ENCODE measurements at regions not wholly inside any gene's neighbourhood (a gene's known extent, or its start where the extent isn't known, plus 50 kb on each side); places are given as distances from the start of the nearest gene placed in this dataset.

DNA sequence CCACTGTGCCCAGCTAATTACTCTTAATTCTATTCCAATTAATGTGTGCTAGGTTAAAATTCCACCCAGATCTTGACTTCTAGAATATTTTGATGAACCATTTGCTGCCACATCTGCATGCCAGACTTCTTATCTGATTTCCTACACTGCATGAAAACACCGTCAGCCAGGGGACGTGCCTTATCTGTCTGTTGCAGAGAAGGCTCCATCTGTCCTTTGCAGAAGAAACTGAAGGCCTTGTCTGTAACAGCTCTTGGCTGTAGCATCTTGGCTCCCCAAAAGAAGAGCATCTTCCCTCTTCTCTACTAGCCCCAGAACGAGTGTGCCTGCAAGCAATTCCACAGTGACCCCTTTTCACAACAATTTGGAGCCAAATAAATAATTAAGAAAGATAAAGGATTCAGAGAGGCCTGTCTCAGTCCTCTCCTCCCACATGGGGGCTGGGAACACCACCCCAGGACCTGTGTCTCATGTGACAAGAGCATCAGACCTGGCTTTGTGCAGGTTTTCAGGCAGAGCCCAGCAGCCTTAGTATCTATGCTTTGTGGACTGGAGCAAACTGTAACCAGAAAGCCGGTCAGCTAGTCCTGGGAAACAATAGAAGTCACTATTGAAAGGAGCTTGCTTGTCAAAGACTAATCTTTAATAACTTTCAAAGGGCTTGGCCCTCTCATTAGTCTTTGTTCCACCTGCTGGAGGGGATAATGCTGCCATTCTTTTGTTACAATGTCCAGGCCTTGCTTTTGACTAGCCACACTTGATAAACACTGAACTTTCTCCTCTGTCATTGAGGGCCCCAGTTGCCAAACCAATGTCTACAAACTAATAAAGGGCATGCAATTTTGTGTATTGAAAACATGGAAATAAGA, 84.0 kb upstream of the NEUROD1 start:
- Histone ChIP-seq H3K27ac (ENCODE audit: low read depth in 2 of 2, low read length in 1 of 2) (peak overlapping the region in 1 of 2 experiments; percentile 82; a peak in 2 of 4 replicates), H3K36me3 (replicated peaks in 1 of 2; ENCODE audit: control insufficient read depth in 1 of 2, insufficient read depth in 2 of 2, low read length in 1 of 2) (no peaks in the 10 kb centered on the region), H3K9ac (no peak overlapping the region), H3K4me2 (no peak overlapping the region), H3K9me3 (no peaks in the 10 kb centered on the region), H3F3A (replicated peaks; ENCODE audit: insufficient read depth) (no peaks in the 10 kb centered on the region), H3K4me1 (ENCODE audit: control insufficient read depth in 1 of 2, insufficient read depth in 2 of 2, low read depth in 1 of 2, low read length in 1 of 2) (peaks cover 0 to 9% of the 10 kb centered on the region in 2 experiments; a peak in 1 of 4 replicates), H4K20me1 (ENCODE audit: insufficient read depth) (no peaks in the 10 kb centered on the region), H2AFZ (ENCODE audit: low read depth) (no peak overlapping the region), H3K4me3 (ENCODE audit: low read depth in 2 of 2, low read length in 1 of 2) (no peak overlapping the region), H3K79me2 (ENCODE audit: insufficient read depth) (no peaks in the 10 kb centered on the region), H3K9me2 (no peaks in the 10 kb centered on the region), H3K27me3 (ENCODE audit: insufficient read depth) (no peaks in the 10 kb centered on the region)
- peak; percentile 36 for DNase-seq
- WGBS (ENCODE audit: low lambda C conversion rate), result 85% methylated on average over 4 of the region's 4 CpGs
- CTCF ChIA-PET, result interaction anchor here (0.8 kb wide), 1 partner anchor 15 kb away, joined by 3 read pairs; no protein-coding TSS in a partner anchor
- POLR2A ChIA-PET, result no interaction called here
- peak; percentile 93 for TF ChIP-seq GATA2 (CRISPR knock-in tag; IDR thresholded peaks at IDR 0.05)
- TF ChIP-seq, protein P1, sequence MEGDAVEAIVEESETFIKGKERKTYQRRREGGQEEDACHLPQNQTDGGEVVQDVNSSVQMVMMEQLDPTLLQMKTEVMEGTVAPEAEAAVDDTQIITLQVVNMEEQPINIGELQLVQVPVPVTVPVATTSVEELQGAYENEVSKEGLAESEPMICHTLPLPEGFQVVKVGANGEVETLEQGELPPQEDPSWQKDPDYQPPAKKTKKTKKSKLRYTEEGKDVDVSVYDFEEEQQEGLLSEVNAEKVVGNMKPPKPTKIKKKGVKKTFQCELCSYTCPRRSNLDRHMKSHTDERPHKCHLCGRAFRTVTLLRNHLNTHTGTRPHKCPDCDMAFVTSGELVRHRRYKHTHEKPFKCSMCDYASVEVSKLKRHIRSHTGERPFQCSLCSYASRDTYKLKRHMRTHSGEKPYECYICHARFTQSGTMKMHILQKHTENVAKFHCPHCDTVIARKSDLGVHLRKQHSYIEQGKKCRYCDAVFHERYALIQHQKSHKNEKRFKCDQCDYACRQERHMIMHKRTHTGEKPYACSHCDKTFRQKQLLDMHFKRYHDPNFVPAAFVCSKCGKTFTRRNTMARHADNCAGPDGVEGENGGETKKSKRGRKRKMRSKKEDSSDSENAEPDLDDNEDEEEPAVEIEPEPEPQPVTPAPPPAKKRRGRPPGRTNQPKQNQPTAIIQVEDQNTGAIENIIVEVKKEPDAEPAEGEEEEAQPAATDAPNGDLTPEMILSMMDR (IDR thresholded peaks at IDR 0.05), result no peak
- TF ChIP-seq RCOR1 (IDR thresholded peaks at IDR 0.05; ENCODE audit: low read length), result peak; percentile 71
- no peak for TF ChIP-seq FOXJ3 (CRISPR knock-in tag; IDR thresholded peaks at IDR 0.05)
- TF ChIP-seq EZH2phosphoT487 (IDR thresholded peaks at IDR 0.05; ENCODE audit: borderline replicate concordance, low read depth), result no peak
- peak; percentile 72 for TF ChIP-seq CHD2 (IDR thresholded peaks at IDR 0.05; ENCODE audit: low read length, partially characterized antibody)

DNA sequence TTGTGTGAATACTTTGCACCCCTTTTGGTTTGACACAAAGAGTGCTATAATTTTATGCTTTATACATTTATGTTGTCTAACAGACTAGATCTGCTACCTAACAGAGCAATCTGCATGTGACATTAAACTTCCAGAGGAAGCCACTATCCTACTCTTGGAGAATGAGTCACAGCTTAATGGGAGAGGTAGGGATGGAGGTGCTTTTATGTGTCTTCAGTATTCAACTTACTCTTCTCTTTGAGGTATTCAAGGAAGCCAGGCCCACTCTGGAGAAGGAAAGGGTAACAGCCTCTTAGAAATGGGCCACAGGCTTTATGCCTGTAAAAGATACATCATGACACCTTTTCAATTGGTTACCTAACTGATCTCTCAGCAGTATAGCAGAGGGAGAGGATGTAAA, 85.8 kb upstream of the NEUROD1 start:
- Histone ChIP-seq H2AFZ (ENCODE audit: low read depth) (no peak overlapping the region), H3K9me2 (no peaks in the 10 kb centered on the region), H3K79me2 (ENCODE audit: insufficient read depth) (no peaks in the 10 kb centered on the region), H3K27ac (ENCODE audit: low read depth in 2 of 2, low read length in 1 of 2) (no peak overlapping the region), H3K9ac (no peak overlapping the region), H3K4me1 (ENCODE audit: control insufficient read depth in 1 of 2, insufficient read depth in 2 of 2, low read depth in 1 of 2, low read length in 1 of 2) (peaks cover 0 to 9% of the 10 kb centered on the region in 2 experiments; a peak in 1 of 4 replicates), H4K20me1 (ENCODE audit: insufficient read depth) (no peaks in the 10 kb centered on the region), H3F3A (replicated peaks; ENCODE audit: insufficient read depth) (no peaks in the 10 kb centered on the region), H3K9me3 (no peaks in the 10 kb centered on the region), H3K27me3 (ENCODE audit: insufficient read depth) (no peaks in the 10 kb centered on the region), H3K4me2 (no peak overlapping the region), H3K4me3 (ENCODE audit: low read depth in 2 of 2, low read length in 1 of 2) (no peak overlapping the region), H3K36me3 (replicated peaks in 1 of 2; ENCODE audit: control insufficient read depth in 1 of 2, insufficient read depth in 2 of 2, low read length in 1 of 2) (no peaks in the 10 kb centered on the region)
- DNase-seq, result no peak
- ChIA-PET POLR2A (no interaction called here), CTCF (no interaction called here)
- no peak for TF ChIP-seq EP300 (IDR thresholded peaks at IDR 0.05; ENCODE audit: borderline replicate concordance in 1 of 2, low read depth in 1 of 2, low read length in 1 of 2)
- no peak for TF ChIP-seq IRF3 (IDR thresholded peaks at IDR 0.05; ENCODE audit: low read depth, low read length)
- no peak for TF ChIP-seq TCF12 (IDR thresholded peaks at IDR 0.05)
- no peak for TF ChIP-seq EZH2phosphoT487 (IDR thresholded peaks at IDR 0.05; ENCODE audit: borderline replicate concordance, low read depth)
- TF ChIP-seq, protein P2, sequence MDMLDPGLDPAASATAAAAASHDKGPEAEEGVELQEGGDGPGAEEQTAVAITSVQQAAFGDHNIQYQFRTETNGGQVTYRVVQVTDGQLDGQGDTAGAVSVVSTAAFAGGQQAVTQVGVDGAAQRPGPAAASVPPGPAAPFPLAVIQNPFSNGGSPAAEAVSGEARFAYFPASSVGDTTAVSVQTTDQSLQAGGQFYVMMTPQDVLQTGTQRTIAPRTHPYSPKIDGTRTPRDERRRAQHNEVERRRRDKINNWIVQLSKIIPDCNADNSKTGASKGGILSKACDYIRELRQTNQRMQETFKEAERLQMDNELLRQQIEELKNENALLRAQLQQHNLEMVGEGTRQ (IDR thresholded peaks at IDR 0.05; ENCODE audit: borderline replicate concordance, low read depth, low read length), result no peak
- TF ChIP-seq RFX5 (IDR thresholded peaks at IDR 0.05; ENCODE audit: low read length), result no peak
- TF ChIP-seq REST (IDR thresholded peaks at IDR 0.05; ENCODE audit: low read depth, low read length), result no peak
- TF ChIP-seq ELF1 (IDR thresholded peaks at IDR 0.05), result no peak
- no peak for TF ChIP-seq GABPA (IDR thresholded peaks at IDR 0.05; ENCODE audit: low read depth)
- TF ChIP-seq CHD2 (IDR thresholded peaks at IDR 0.05; ENCODE audit: low read length, partially characterized antibody), result no peak
- no peak for TF ChIP-seq SMC3 (IDR thresholded peaks at IDR 0.05; ENCODE audit: low read depth, low read length)
- TF ChIP-seq GATA2 (CRISPR knock-in tag; IDR thresholded peaks at IDR 0.05), result no peak

All from SK-N-SH (cell line).